ENCODE measurements at regions not wholly inside any gene's neighbourhood (a gene's known extent, or its start where the extent isn't known, plus 50 kb on each side); places are given as distances from the start of the nearest gene placed in this dataset.
"Not testable (repeated sequence)": the region's sequence is repeated elsewhere in the genome, so short reads cannot be mapped to it uniquely, and the experiment has no call there.

- DNase-seq (ENCODE audit: low read depth): no peak
Measured at GRCh38 chr13:70518081-70518480, 409.8 kb upstream of the KLHL1 start.

GRCh38 chr13:70516226-70516625, 408.0 kb upstream of the KLHL1 start:
- DNase-seq (ENCODE audit: low read depth): no peak

GRCh38 chr13:70511861-70512417, 403.7 kb upstream of the KLHL1 start:
- DNase-seq (ENCODE audit: low read depth): not testable (repeated sequence)

GRCh38 chr13:70505809-70506208, 397.6 kb upstream of the KLHL1 start:
- no peak for DNase-seq (ENCODE audit: low read depth)

- DNase-seq (ENCODE audit: low read depth): no peak
Measured at GRCh38 chr13:70502944-70503343, 394.7 kb upstream of the KLHL1 start.

- DNase-seq (ENCODE audit: low read depth): no peak
Measured at GRCh38 chr13:70490320-70490935, 382.2 kb upstream of the KLHL1 start.

GRCh38 chr13:70484931-70485330, 376.7 kb upstream of the KLHL1 start:
- DNase-seq (ENCODE audit: low read depth): no peak

GRCh38 chr13:70483599-70484276, 375.5 kb upstream of the KLHL1 start:
- DNase-seq (ENCODE audit: low read depth): no peak

GRCh38 chr13:70473907-70474306, 365.7 kb upstream of the KLHL1 start:
- no peak for DNase-seq (ENCODE audit: low read depth)

- DNase-seq (ENCODE audit: low read depth): no peak
Measured at GRCh38 chr13:70469077-70469476, 360.8 kb upstream of the KLHL1 start.

- peak; percentile 52 for DNase-seq (ENCODE audit: low read depth)
Measured at GRCh38 chr13:70457474-70457873, 349.2 kb upstream of the KLHL1 start.

GRCh38 chr13:70448820-70449219, 340.6 kb upstream of the KLHL1 start:
- no peak for DNase-seq (ENCODE audit: low read depth)

- no peak for DNase-seq (ENCODE audit: low read depth)
Measured at GRCh38 chr13:70432276-70432805, 324.1 kb upstream of the KLHL1 start.

- no peak for DNase-seq (ENCODE audit: low read depth)
Measured at GRCh38 chr13:70430256-70430655, 322.0 kb upstream of the KLHL1 start.

- no peak for DNase-seq (ENCODE audit: low read depth)
Measured at GRCh38 chr13:70424928-70425327, 316.7 kb upstream of the KLHL1 start.

- no peak for DNase-seq (ENCODE audit: low read depth)
Measured at GRCh38 chr13:70424428-70424827, 316.2 kb upstream of the KLHL1 start.

GRCh38 chr13:70415136-70415535, 306.9 kb upstream of the KLHL1 start:
- DNase-seq (ENCODE audit: low read depth): peak; percentile 76

- peak; percentile 22 for DNase-seq (ENCODE audit: low read depth)
Measured at GRCh38 chr13:70408865-70409264, 300.6 kb upstream of the KLHL1 start.

GRCh38 chr13:70407486-70407885, 299.2 kb upstream of the KLHL1 start:
- peak; percentile 51 for DNase-seq (ENCODE audit: low read depth)

GRCh38 chr13:70405266-70405665, 297.0 kb upstream of the KLHL1 start:
- DNase-seq (ENCODE audit: low read depth): no peak

- no peak for DNase-seq (ENCODE audit: low read depth)
Measured at GRCh38 chr13:70394031-70394548, 285.8 kb upstream of the KLHL1 start.

GRCh38 chr13:70391678-70392077, 283.4 kb upstream of the KLHL1 start:
- DNase-seq (ENCODE audit: low read depth): no peak

- no peak for DNase-seq (ENCODE audit: low read depth)
Measured at GRCh38 chr13:70390968-70391367, 282.7 kb upstream of the KLHL1 start.
